ENCODE measurements at regions not wholly inside any gene's neighbourhood (a gene's known extent, or its start where the extent isn't known, plus 50 kb on each side); places are given as distances from the start of the nearest gene placed in this dataset.

GRCh38 chr11:116061322-116061721 is 557.1 kb upstream of the CADM1 start:
- WGBS = 87% methylated on average over 4 of the region's 4 CpGs
- peaks cover 3% of the 10 kb centered on the region for H3K27me3 ChIP-seq
- H3K4me3 ChIP-seq = no peak overlapping the region
- no peaks in the 10 kb centered on the region for H3K36me3 ChIP-seq
- no peak for DNase-seq (ENCODE audit: low spot score in 2 of 2)
- H3K9me3 ChIP-seq = no peaks in the 10 kb centered on the region
- H3K4me1 ChIP-seq = no peaks in the 10 kb centered on the region
- TF ChIP-seq EP300 (IDR thresholded peaks at IDR 0.05) (no peak), POLR2A (IDR thresholded peaks at IDR 0.05) (no peak), POLR2AphosphoS5 (IDR thresholded peaks at IDR 0.05) (no peak), CTCF (IDR thresholded peaks at IDR 0.05) (no peak)
- no peak overlapping the region for H3K27ac ChIP-seq

GRCh38 chr11:116059919-116060318 is 555.7 kb upstream of the CADM1 start:
- H3K27me3 ChIP-seq = peaks cover 3% of the 10 kb centered on the region
- no peaks in the 10 kb centered on the region for H3K9me3 ChIP-seq
- no peak for DNase-seq (ENCODE audit: low spot score in 2 of 2)
- WGBS = 63% methylated on average over 2 of the region's 2 CpGs
- no peaks in the 10 kb centered on the region for H3K36me3 ChIP-seq
- H3K4me3 ChIP-seq = no peak overlapping the region
- TF ChIP-seq POLR2AphosphoS5 (IDR thresholded peaks at IDR 0.05) = no peak
- no peak for TF ChIP-seq EP300 (IDR thresholded peaks at IDR 0.05)
- no peak for TF ChIP-seq CTCF (IDR thresholded peaks at IDR 0.05)
- no peak for TF ChIP-seq POLR2A (IDR thresholded peaks at IDR 0.05)
- no peak overlapping the region for H3K27ac ChIP-seq
- no peaks in the 10 kb centered on the region for H3K4me1 ChIP-seq

- no peak for DNase-seq (ENCODE audit: low spot score in 2 of 2)
- H3K9me3 ChIP-seq = no peaks in the 10 kb centered on the region
- no peaks in the 10 kb centered on the region for H3K36me3 ChIP-seq
- H3K27me3 ChIP-seq = peaks cover 11% of the 10 kb centered on the region
- no peak overlapping the region for H3K4me3 ChIP-seq
- no peaks in the 10 kb centered on the region for H3K4me1 ChIP-seq
- 53% methylated on average over 3 of the region's 3 CpGs for WGBS
- TF ChIP-seq POLR2A (IDR thresholded peaks at IDR 0.05) (no peak), CTCF (IDR thresholded peaks at IDR 0.05) (no peak), POLR2AphosphoS5 (IDR thresholded peaks at IDR 0.05) (no peak), EP300 (IDR thresholded peaks at IDR 0.05) (no peak)
- no peak overlapping the region for H3K27ac ChIP-seq
Observed at GRCh38 chr11:116057000-116057399, 552.8 kb upstream of the CADM1 start.

GRCh38 chr11:116055064-116055463 is 550.8 kb upstream of the CADM1 start:
- Histone ChIP-seq H3K27me3 (peaks cover 15% of the 10 kb centered on the region), H3K27ac (no peak overlapping the region), H3K4me3 (no peak overlapping the region), H3K36me3 (no peaks in the 10 kb centered on the region), H3K4me1 (no peaks in the 10 kb centered on the region), H3K9me3 (no peaks in the 10 kb centered on the region)
- DNase-seq (ENCODE audit: low spot score in 2 of 2) = no peak
- 80% methylated on average over 2 of the region's 2 CpGs for WGBS
- TF ChIP-seq POLR2AphosphoS5 (IDR thresholded peaks at IDR 0.05) (no peak), CTCF (IDR thresholded peaks at IDR 0.05) (no peak), EP300 (IDR thresholded peaks at IDR 0.05) (no peak), POLR2A (IDR thresholded peaks at IDR 0.05) (no peak)

- H3K9me3 ChIP-seq = no peaks in the 10 kb centered on the region
- H3K27ac ChIP-seq = no peak overlapping the region
- H3K4me3 ChIP-seq = no peak overlapping the region
- no peak for DNase-seq (ENCODE audit: low spot score in 2 of 2)
- H3K4me1 ChIP-seq = no peaks in the 10 kb centered on the region
- TF ChIP-seq CTCF (IDR thresholded peaks at IDR 0.05) (no peak), POLR2AphosphoS5 (IDR thresholded peaks at IDR 0.05) (no peak), EP300 (IDR thresholded peaks at IDR 0.05) (no peak), POLR2A (IDR thresholded peaks at IDR 0.05) (no peak)
- WGBS = 70% methylated on average over 6 of the region's 6 CpGs
- H3K36me3 ChIP-seq = no peaks in the 10 kb centered on the region
- peaks cover 15% of the 10 kb centered on the region for H3K27me3 ChIP-seq
Observed at GRCh38 chr11:116053548-116053919, 549.3 kb upstream of the CADM1 start.

Measured in suprapubic skin (tissue), 4 donors.